ENCODE measurements at regions not wholly inside any gene's neighbourhood (a gene's known extent, or its start where the extent isn't known, plus 50 kb on each side); places are given as distances from the start of the nearest gene placed in this dataset.

DNA sequence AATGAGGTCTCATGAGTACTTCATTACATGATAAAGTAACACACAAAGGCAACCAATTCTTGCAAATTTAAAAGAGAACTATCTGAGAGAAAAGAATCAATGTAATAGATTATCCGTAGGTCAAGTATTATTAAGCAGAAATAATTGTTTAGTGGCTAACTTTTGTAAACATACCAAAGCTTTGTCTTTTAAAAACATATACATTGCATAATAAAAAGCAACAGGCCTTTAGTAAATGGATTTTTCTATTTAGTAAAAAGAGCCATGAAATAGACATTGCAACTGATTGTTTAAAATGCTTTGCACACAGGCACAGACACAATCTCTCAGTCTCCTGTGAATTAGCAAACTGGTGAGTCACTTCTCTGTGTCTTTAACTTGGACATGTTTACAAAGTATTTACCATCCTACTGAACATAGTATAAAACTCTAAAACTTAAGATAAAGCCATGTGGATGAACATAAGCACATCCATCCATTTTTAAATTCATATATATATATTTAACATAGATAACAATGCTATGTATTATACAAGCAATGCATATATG lies 518.7 kb upstream of the MGAT4C start:
- H3K27ac ChIP-seq (ENCODE audit: low read depth, low read length) = no peak overlapping the region
- H4K20me1 ChIP-seq (ENCODE audit: control insufficient read depth, insufficient read depth, low read depth, low read length) = no peaks in the 10 kb centered on the region
- H3K27me3 ChIP-seq (ENCODE audit: control insufficient read depth, low read length) = no peaks in the 10 kb centered on the region
- no peak overlapping the region for H3K4me2 ChIP-seq (ENCODE audit: low read length)
- no peaks in the 10 kb centered on the region for H3K79me2 ChIP-seq (ENCODE audit: control insufficient read depth, low read length)
- no peak overlapping the region for H3K4me3 ChIP-seq (ENCODE audit: low read length)
- no peaks in the 10 kb centered on the region for H3K9me2 ChIP-seq (replicated peaks; ENCODE audit: control insufficient read depth, low read length)
- no peaks in the 10 kb centered on the region for H3K9me3 ChIP-seq (ENCODE audit: control insufficient read depth, insufficient read depth, low read length)
- no peaks in the 10 kb centered on the region for H3K4me1 ChIP-seq (ENCODE audit: control insufficient read depth, low read length)
- TF ChIP-seq EZH2phosphoT487 (IDR thresholded peaks at IDR 0.05; ENCODE audit: borderline replicate concordance, low read length) = no peak
- TF ChIP-seq, protein P1, sequence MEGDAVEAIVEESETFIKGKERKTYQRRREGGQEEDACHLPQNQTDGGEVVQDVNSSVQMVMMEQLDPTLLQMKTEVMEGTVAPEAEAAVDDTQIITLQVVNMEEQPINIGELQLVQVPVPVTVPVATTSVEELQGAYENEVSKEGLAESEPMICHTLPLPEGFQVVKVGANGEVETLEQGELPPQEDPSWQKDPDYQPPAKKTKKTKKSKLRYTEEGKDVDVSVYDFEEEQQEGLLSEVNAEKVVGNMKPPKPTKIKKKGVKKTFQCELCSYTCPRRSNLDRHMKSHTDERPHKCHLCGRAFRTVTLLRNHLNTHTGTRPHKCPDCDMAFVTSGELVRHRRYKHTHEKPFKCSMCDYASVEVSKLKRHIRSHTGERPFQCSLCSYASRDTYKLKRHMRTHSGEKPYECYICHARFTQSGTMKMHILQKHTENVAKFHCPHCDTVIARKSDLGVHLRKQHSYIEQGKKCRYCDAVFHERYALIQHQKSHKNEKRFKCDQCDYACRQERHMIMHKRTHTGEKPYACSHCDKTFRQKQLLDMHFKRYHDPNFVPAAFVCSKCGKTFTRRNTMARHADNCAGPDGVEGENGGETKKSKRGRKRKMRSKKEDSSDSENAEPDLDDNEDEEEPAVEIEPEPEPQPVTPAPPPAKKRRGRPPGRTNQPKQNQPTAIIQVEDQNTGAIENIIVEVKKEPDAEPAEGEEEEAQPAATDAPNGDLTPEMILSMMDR (IDR thresholded peaks at IDR 0.05; ENCODE audit: low read depth, low read length, poor library complexity, severe bottlenecking) = no peak
- no peaks in the 10 kb centered on the region for H3K36me3 ChIP-seq (ENCODE audit: control insufficient read depth, low read length)
- H3F3A ChIP-seq (ENCODE audit: control insufficient read depth, insufficient read depth) = no peaks in the 10 kb centered on the region

DNA sequence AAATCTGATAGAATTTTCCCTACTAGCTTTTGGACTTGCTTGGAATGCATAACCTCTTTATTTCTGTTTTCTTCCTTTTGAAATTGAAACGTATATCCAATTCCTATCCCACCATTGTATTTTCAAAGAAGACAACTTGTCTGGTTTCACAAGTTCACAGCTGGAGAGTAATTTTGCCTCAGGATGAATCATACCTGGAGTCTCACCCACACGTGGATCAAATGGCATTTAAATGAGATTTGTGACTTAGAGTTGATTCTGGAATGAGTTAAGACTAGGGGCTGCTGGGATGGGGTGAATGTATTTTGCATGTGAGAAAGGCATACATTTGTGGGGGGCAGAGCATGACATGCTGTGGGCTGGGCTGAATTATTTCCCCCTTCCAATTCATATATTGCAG lies 516.5 kb upstream of the MGAT4C start:
- no peaks in the 10 kb centered on the region for H4K20me1 ChIP-seq (ENCODE audit: control insufficient read depth, insufficient read depth, low read depth, low read length)
- no peaks in the 10 kb centered on the region for H3F3A ChIP-seq (ENCODE audit: control insufficient read depth, insufficient read depth)
- H3K9me2 ChIP-seq (replicated peaks; ENCODE audit: control insufficient read depth, low read length) = no peaks in the 10 kb centered on the region
- TF ChIP-seq EZH2phosphoT487 (IDR thresholded peaks at IDR 0.05; ENCODE audit: borderline replicate concordance, low read length) = no peak
- TF ChIP-seq, protein P1 (IDR thresholded peaks at IDR 0.05; ENCODE audit: low read depth, low read length, poor library complexity, severe bottlenecking) = no peak
- H3K4me1 ChIP-seq (ENCODE audit: control insufficient read depth, low read length) = no peaks in the 10 kb centered on the region
- no peaks in the 10 kb centered on the region for H3K79me2 ChIP-seq (ENCODE audit: control insufficient read depth, low read length)
- H3K27me3 ChIP-seq (ENCODE audit: control insufficient read depth, low read length) = no peaks in the 10 kb centered on the region
- H3K27ac ChIP-seq (ENCODE audit: low read depth, low read length) = no peak overlapping the region
- no peaks in the 10 kb centered on the region for H3K36me3 ChIP-seq (ENCODE audit: control insufficient read depth, low read length)
- H3K9me3 ChIP-seq (ENCODE audit: control insufficient read depth, insufficient read depth, low read length) = no peaks in the 10 kb centered on the region
- H3K4me3 ChIP-seq (ENCODE audit: low read length) = no peak overlapping the region
- H3K4me2 ChIP-seq (ENCODE audit: low read length) = no peak overlapping the region

DNA sequence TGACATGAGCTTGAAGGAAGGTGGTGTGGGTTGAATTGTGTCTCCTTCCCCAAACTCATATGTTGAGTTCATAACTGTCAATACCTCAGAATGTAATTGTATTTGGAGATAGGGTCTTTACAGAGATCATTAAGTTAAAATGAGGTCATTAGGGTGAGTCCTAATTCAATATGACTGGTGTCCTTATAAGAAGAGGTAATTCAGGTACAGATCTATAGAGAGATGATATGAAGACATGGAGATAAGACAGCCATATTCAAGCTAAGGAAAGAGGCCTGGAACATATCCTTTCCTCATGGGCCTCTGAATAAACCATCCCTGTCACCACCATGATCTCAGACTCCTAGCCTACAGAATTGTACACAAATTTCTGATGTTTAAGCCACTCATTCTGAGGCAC lies 514.7 kb upstream of the MGAT4C start:
- H4K20me1 ChIP-seq (ENCODE audit: control insufficient read depth, insufficient read depth, low read depth, low read length) = no peaks in the 10 kb centered on the region
- H3K4me1 ChIP-seq (ENCODE audit: control insufficient read depth, low read length) = no peaks in the 10 kb centered on the region
- H3K4me2 ChIP-seq (ENCODE audit: low read length) = no peak overlapping the region
- no peak overlapping the region for H3K27ac ChIP-seq (ENCODE audit: low read depth, low read length)
- no peak overlapping the region for H3K4me3 ChIP-seq (ENCODE audit: low read length)
- H3K9me2 ChIP-seq (replicated peaks; ENCODE audit: control insufficient read depth, low read length) = no peaks in the 10 kb centered on the region
- H3K27me3 ChIP-seq (ENCODE audit: control insufficient read depth, low read length) = no peaks in the 10 kb centered on the region
- no peaks in the 10 kb centered on the region for H3K9me3 ChIP-seq (ENCODE audit: control insufficient read depth, insufficient read depth, low read length)
- TF ChIP-seq, protein P1 (IDR thresholded peaks at IDR 0.05; ENCODE audit: low read depth, low read length, poor library complexity, severe bottlenecking) = no peak
- no peak for TF ChIP-seq EZH2phosphoT487 (IDR thresholded peaks at IDR 0.05; ENCODE audit: borderline replicate concordance, low read length)
- no peaks in the 10 kb centered on the region for H3K36me3 ChIP-seq (ENCODE audit: control insufficient read depth, low read length)
- H3F3A ChIP-seq (ENCODE audit: control insufficient read depth, insufficient read depth) = no peaks in the 10 kb centered on the region
- H3K79me2 ChIP-seq (ENCODE audit: control insufficient read depth, low read length) = no peaks in the 10 kb centered on the region

Measured in DOHH2 (cell line).